Activated naive CD4-positive, alpha-beta T cell treated with anti-CD3 and anti-CD28 coated beads, Interleukin-2, amount 10 ng/mL, durations not matched to agents 7 days and 5 days (primary cell): ENCODE measurements at regions not wholly inside any gene's neighbourhood (a gene's known extent, or its start where the extent isn't known, plus 50 kb on each side); places are given as distances from the start of the nearest gene placed in this dataset.

Experiments used
- CTCF ChIA-PET: fragments of 350-600 bp; sonication (Branson Sonifier 250); formaldehyde crosslinking; loops from one replicate; lab custom pipeline; 2021; ENCODE audit warnings: antibody characterized with exemption; lab: Charles Lee
- DNase-seq: peaks from one replicate; pipeline ENCODE4 v3.0.0-alpha.2; 2020
- H3K27ac Mint-ChIP-seq: one replicate; pipeline ENCODE4 v1.8.0; 2021; ENCODE audit warnings: mild to moderate bottlenecking, moderate library complexity, mixed read lengths
- H3K27me3 Mint-ChIP-seq: one replicate; pipeline ENCODE4 v1.8.0; 2021; ENCODE audit warnings: mild to moderate bottlenecking, mixed read lengths
- H3K36me3 Mint-ChIP-seq: one replicate; pipeline ENCODE4 v1.8.0; 2021; ENCODE audit warnings: mixed read lengths
- H3K4me1 Mint-ChIP-seq: one replicate; pipeline ENCODE4 v1.8.0; 2021; ENCODE audit warnings: mixed read lengths
- H3K4me3 Mint-ChIP-seq: one replicate; pipeline ENCODE4 v1.8.0; 2021; ENCODE audit warnings: mild to moderate bottlenecking, moderate library complexity, mixed read lengths
- H3K9me3 Mint-ChIP-seq: one replicate; pipeline ENCODE4 v1.8.0; 2021; ENCODE audit warnings: mixed read lengths

DNA sequence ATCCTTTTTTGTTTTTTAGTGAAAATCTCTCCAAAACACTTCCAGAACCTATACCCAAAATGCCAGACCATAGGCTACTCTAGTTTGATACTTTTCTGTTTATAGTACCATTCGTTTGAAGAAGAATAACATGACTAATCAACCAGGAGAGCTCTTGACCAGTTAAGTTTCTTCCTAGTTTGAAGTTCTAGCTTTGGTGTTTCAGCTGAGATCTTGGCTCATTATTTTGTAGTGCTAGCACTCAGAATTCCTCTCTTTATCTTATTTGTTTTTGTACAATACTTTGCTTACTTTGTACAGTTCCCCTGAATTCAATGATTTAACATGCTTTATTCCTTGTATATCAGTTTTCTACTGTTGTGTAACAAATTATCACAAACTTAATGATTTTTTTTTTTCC lies 911.6 kb downstream of the EFNA5 start:
- Mint-ChIP-seq H3K36me3 (no peaks in the 10 kb centered on the region), H3K4me3 (no peak overlapping the region), H3K27me3 (no peaks in the 10 kb centered on the region), H3K27ac (no peak overlapping the region), H3K9me3 (peaks cover 7% of the 10 kb centered on the region), H3K4me1 (no peaks in the 10 kb centered on the region)
- no peak for DNase-seq
- CTCF ChIA-PET: no interaction called here

DNA sequence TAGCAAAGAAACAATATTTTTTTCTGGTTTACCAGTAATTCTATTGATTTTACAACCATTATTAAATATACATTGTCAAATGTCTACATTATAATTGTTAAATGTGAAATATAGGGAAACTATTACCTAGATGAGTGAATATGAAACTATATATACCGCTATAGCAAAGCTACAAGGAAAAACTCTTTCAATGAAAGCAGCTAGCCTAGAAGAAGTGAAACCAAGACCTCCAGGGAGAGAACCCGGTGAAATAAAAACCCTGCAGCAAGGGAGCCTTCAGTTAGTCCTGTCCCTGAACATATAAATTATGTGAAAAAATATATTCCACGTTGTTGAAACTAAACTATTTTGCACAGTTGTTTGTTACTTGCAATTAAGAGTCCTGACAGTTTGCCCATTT lies 913.1 kb downstream of the EFNA5 start:
- peaks cover 7% of the 10 kb centered on the region for H3K9me3 Mint-ChIP-seq
- H3K27ac Mint-ChIP-seq: no peak overlapping the region
- no peak for DNase-seq
- H3K4me3 Mint-ChIP-seq: no peak overlapping the region
- CTCF ChIA-PET: no interaction called here
- no peaks in the 10 kb centered on the region for H3K36me3 Mint-ChIP-seq
- H3K27me3 Mint-ChIP-seq: no peaks in the 10 kb centered on the region
- H3K4me1 Mint-ChIP-seq: no peaks in the 10 kb centered on the region

DNA sequence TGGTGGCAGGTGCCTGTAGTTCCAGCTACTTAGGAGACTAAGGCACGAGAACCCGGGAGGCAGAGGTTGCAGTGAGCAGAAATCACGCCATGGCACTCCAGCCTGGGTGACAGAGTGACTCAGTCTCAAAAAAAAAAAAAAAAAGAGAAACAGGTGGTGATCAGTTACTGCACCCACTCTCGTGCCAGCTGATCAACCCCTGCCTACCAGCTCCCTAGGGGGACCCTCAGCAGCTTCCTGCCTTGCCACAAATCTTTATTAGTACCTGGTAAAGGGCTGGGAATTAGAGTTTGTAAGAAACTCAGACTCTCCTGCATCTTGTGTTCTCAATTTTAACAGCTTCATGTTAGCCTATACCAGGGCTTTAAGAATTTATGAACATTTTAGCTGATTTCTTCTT lies 914.9 kb downstream of the EFNA5 start:
- Mint-ChIP-seq H3K27me3 (no peaks in the 10 kb centered on the region), H3K36me3 (no peaks in the 10 kb centered on the region), H3K4me3 (no peak overlapping the region), H3K9me3 (peaks cover 2% of the 10 kb centered on the region), H3K4me1 (no peaks in the 10 kb centered on the region), H3K27ac (no peak overlapping the region)
- CTCF ChIA-PET: no interaction called here
- DNase-seq: no peak

DNA sequence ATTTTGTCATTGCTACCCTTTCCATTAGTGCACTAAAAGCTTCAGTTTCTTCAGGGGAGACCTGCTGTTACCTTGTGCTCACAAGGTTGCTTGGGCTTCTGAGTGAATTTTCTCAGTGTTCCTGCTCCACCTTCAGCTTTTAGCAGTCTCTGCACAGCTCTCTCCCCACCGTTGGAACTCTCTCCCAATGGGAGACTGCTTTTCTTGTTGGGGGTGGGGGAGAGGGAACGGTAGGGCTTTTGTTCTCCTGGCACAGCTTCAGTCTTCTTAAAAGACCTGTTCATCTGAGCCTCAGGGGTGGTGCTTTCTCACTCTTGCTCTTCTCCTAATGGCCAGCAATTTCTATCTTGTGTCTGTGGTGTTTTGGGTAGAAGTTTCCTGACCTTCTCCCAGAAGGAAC lies 915.7 kb downstream of the EFNA5 start:
- H3K27ac Mint-ChIP-seq: no peak overlapping the region
- DNase-seq: no peak
- H3K4me3 Mint-ChIP-seq: no peak overlapping the region
- CTCF ChIA-PET: no interaction called here
- H3K36me3 Mint-ChIP-seq: no peaks in the 10 kb centered on the region
- H3K4me1 Mint-ChIP-seq: no peaks in the 10 kb centered on the region
- H3K9me3 Mint-ChIP-seq: peaks cover 2% of the 10 kb centered on the region
- no peaks in the 10 kb centered on the region for H3K27me3 Mint-ChIP-seq

DNA sequence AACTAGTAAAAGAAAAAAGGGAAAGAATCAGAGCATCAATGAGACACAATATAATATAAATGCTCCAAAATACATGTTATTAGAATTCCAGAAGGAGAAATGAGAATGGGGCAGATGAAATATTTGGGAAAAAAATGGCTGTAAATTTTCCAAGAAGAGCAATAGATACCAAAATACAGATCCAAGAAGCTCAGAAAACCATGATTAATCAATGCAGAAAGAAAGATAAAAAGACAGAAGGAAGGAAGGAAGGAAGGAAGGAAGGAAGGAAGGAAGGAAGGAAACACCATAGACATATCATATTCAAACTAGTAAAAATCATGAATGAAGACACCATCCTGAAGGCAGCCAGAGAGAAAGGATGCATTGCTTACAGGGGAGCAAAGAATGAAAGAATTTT lies 920.9 kb downstream of the EFNA5 start:
- H3K4me1 Mint-ChIP-seq: no peaks in the 10 kb centered on the region
- H3K27me3 Mint-ChIP-seq: no peaks in the 10 kb centered on the region
- no peaks in the 10 kb centered on the region for H3K9me3 Mint-ChIP-seq
- no peaks in the 10 kb centered on the region for H3K36me3 Mint-ChIP-seq
- no peak overlapping the region for H3K27ac Mint-ChIP-seq
- no peak overlapping the region for H3K4me3 Mint-ChIP-seq
- no peak for DNase-seq
- CTCF ChIA-PET: no interaction called here

DNA sequence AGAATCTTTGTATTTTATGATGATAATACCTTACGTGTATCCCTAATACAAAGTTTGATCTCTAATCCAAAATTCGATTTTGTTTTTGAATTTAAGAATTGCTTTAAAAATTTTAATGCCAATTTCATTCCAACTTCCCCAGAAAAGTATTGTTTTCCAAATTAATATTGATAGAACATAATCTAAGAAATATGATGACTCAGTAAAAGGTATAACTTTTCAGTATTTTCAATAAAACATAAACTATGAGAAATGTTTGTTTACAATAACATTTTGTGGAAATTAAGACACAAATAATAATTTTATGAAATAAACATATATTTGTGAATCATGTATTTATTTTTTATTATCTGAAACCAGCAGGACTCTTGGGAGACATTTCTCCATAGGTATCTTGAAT lies 931.6 kb downstream of the EFNA5 start:
- Mint-ChIP-seq H3K4me3 (no peak overlapping the region), H3K27ac (no peak overlapping the region), H3K36me3 (no peaks in the 10 kb centered on the region), H3K27me3 (no peaks in the 10 kb centered on the region), H3K9me3 (peaks cover 11% of the 10 kb centered on the region), H3K4me1 (no peaks in the 10 kb centered on the region)
- DNase-seq: no peak
- CTCF ChIA-PET: no interaction called here

DNA sequence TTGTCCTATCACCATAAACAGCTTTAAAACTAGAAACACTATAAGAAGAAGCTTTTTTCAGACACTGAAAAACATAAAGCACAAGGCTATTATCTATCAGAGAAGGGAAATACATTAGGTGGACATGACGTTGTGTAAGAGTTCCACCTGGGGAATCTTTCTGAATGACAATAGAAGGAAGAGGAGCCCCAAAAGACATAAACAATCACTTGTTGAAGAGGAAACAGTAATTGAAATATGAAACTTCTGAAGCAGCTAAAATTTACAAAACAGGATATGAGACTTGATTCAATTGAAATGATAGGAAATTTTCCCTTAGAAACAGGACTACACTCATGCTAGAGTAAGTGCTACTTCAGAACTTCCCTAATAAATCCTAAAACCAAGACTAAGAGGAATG lies 933.6 kb downstream of the EFNA5 start:
- Mint-ChIP-seq H3K4me1 (no peaks in the 10 kb centered on the region), H3K27ac (no peak overlapping the region), H3K36me3 (no peaks in the 10 kb centered on the region), H3K27me3 (no peaks in the 10 kb centered on the region), H3K9me3 (peaks cover 25% of the 10 kb centered on the region), H3K4me3 (no peak overlapping the region)
- CTCF ChIA-PET: no interaction called here
- DNase-seq: no peak

DNA sequence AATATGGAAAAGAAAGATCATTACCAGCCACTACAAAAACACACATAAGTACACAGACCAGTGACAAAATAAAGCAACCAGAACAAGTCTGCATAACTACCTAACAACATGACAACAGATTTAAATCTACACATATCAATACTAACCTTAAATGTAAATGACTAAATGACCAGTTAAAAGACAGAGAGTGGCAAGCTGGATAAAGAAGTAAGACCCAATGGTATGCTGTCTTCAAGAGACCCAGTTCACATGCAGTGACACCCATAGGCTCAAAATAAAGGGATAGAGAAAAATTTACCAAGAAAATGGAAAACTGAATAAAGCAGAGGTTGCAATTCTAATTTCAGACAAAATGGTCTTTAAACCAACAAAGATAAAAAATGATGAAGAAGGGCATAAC lies 938.1 kb downstream of the EFNA5 start:
- Mint-ChIP-seq H3K27ac (no peak overlapping the region), H3K36me3 (no peaks in the 10 kb centered on the region), H3K9me3 (peaks cover 34% of the 10 kb centered on the region), H3K4me1 (no peaks in the 10 kb centered on the region), H3K4me3 (no peak overlapping the region), H3K27me3 (no peaks in the 10 kb centered on the region)
- no peak for DNase-seq
- CTCF ChIA-PET: no interaction called here

DNA sequence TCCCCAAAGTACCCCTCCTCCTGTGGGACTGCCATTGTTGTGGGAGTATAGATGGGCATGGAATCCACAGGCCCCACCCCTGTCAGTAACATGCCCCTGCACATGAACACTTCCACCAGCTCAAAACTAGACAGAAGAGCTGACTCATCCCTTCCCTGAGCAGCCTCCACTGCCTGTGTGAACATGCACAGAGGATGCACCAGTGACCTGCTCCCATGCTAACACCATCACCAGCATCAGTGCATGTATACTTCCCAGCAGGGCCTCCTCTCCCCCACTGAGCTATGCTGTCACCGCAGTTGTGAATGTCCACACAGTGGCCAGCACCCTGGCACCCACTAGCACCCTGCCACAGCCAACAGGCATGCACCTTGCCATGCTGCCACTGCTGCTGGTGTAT lies 939.8 kb downstream of the EFNA5 start:
- Mint-ChIP-seq H3K9me3 (peaks cover 32% of the 10 kb centered on the region), H3K27me3 (no peaks in the 10 kb centered on the region), H3K27ac (no peak overlapping the region), H3K4me3 (no peak overlapping the region), H3K36me3 (no peaks in the 10 kb centered on the region), H3K4me1 (no peaks in the 10 kb centered on the region)
- CTCF ChIA-PET: no interaction called here
- no peak for DNase-seq

DNA sequence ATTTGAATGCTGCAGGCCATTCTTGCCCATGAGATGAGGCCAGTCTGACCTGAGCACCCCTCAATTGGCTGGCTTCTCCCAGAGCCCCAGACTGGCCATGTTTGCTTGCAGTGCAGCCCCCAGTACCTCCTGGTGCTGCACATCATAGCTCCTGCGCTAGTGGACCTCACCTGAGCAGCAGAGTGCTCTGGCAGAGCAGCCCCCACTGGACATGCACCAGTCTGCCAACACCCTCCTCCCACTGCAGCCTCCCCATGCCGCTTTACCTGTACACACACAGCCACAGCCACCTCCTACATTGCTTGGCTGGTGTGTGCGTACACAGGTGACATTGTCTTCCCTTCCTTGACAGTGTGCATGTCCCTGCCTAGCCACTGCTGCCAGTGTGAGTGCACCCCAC lies 940.2 kb downstream of the EFNA5 start:
- Mint-ChIP-seq H3K9me3 (peaks cover 32% of the 10 kb centered on the region), H3K36me3 (no peaks in the 10 kb centered on the region), H3K4me1 (no peaks in the 10 kb centered on the region), H3K27me3 (no peaks in the 10 kb centered on the region), H3K27ac (no peak overlapping the region), H3K4me3 (no peak overlapping the region)
- CTCF ChIA-PET: no interaction called here
- no peak for DNase-seq

DNA sequence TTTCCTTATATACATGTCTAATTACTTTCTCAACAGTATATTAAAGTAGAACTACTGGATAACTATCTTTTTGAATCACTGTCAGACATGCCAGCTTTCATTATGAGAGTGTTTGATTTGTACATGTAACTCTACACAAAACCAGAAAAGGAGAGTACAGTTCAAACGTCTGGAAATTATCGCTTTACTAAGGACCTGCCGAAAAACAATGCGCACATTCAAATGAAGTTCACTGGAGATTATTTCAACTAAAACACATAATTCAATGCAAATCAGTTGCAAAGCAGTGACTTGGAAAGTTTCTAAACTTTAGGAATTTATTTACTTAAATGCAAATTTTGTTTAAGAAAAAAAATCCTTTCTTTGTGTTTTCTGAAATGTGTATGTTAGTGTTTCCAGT lies 942.5 kb downstream of the EFNA5 start:
- H3K4me3 Mint-ChIP-seq: no peak overlapping the region
- no peak for DNase-seq
- peaks cover 19% of the 10 kb centered on the region for H3K9me3 Mint-ChIP-seq
- CTCF ChIA-PET: no interaction called here
- H3K27ac Mint-ChIP-seq: no peak overlapping the region
- no peaks in the 10 kb centered on the region for H3K36me3 Mint-ChIP-seq
- H3K27me3 Mint-ChIP-seq: no peaks in the 10 kb centered on the region
- H3K4me1 Mint-ChIP-seq: no peaks in the 10 kb centered on the region

DNA sequence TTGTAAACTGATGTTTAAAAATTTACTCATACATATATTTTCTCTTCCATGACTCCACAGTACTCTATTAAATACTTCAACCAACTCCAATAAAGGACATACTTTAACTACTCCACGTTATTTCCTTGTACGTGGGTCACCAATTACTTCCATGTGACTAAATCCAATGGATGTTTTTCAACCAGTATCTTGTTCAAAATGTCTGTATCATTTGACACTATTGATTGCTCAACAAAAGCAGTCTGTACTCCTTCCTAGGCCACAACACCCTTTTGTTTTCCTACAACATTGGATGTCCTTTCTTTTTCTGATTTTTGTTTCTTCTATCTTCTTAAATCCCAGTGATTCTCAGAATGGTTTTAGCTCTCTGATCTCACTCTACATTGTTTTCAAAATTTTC lies 943.7 kb downstream of the EFNA5 start:
- CTCF ChIA-PET: no interaction called here
- Mint-ChIP-seq H3K4me3 (no peak overlapping the region), H3K27ac (no peak overlapping the region), H3K27me3 (no peaks in the 10 kb centered on the region), H3K4me1 (no peaks in the 10 kb centered on the region), H3K36me3 (no peaks in the 10 kb centered on the region), H3K9me3 (peaks cover 9% of the 10 kb centered on the region)
- DNase-seq: no peak

DNA sequence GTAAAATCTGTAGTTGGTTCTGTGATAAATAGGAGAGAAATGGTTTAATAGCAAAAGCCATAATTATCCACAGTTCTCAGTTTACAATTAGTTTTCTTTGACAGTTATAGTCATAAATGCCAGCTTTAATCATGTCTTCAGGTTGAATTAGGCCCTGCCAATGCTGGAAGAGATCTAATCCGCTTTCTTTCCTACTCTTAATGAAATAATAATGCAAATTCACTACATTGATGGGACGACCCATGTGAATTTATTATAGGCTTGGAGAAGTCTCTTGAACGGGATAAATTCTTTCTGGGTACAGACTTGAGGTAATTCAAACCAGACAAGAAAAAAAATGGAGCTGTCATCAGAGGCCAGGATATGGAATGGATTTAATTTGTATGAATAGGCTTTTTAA lies 950.4 kb downstream of the EFNA5 start:
- CTCF ChIA-PET: no interaction called here
- no peak overlapping the region for H3K27ac Mint-ChIP-seq
- peaks cover 6% of the 10 kb centered on the region for H3K9me3 Mint-ChIP-seq
- no peaks in the 10 kb centered on the region for H3K36me3 Mint-ChIP-seq
- no peak for DNase-seq
- no peaks in the 10 kb centered on the region for H3K4me1 Mint-ChIP-seq
- H3K4me3 Mint-ChIP-seq: no peak overlapping the region
- H3K27me3 Mint-ChIP-seq: no peaks in the 10 kb centered on the region

DNA sequence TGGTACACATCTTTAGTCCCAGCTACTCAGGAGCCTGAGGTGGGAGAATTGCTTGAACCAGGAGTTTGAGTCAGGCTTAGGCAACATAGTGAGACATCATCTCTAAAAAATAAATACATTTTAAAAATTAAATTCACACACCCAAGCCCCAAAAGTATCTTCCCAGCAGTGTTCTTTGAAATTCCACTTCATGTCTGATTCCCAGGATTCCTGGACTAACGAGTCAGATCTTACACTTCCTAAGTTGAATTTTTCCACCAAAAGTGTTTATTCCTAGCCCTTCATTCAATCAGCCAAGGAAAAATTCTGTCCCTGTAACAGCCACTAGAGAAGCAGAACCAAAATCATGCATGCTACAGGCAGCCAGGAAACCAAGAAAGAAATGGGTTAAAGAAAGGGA lies 970.9 kb downstream of the EFNA5 start:
- CTCF ChIA-PET: no interaction called here
- no peak for DNase-seq
- H3K4me3 Mint-ChIP-seq: no peak overlapping the region
- peaks cover 9% of the 10 kb centered on the region for H3K9me3 Mint-ChIP-seq
- H3K27me3 Mint-ChIP-seq: no peaks in the 10 kb centered on the region
- no peaks in the 10 kb centered on the region for H3K4me1 Mint-ChIP-seq
- H3K36me3 Mint-ChIP-seq: no peaks in the 10 kb centered on the region
- no peak overlapping the region for H3K27ac Mint-ChIP-seq

DNA sequence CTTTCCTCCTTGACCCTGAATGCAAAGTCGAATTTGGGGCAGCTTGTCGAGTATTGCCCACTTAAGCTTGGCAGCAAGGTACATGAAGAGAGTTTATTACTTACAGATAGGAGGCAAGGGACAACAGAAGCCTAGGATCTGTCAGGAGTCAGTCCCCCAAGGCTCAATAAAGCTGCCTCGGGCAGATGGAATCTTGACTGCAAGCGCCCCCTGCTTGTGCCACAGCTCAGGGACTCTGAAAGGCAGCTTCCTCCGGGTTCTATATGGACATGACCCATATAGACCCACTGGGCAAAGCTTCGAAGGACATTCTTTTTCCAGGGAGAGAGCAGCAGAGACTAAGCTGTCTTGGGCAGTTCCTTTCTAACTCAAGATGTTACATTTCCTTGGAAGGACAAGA lies 971.5 kb downstream of the EFNA5 start:
- CTCF ChIA-PET: no interaction called here
- peaks cover 9% of the 10 kb centered on the region for H3K9me3 Mint-ChIP-seq
- no peak for DNase-seq
- H3K4me3 Mint-ChIP-seq: no peak overlapping the region
- no peaks in the 10 kb centered on the region for H3K4me1 Mint-ChIP-seq
- no peaks in the 10 kb centered on the region for H3K27me3 Mint-ChIP-seq
- no peak overlapping the region for H3K27ac Mint-ChIP-seq
- no peaks in the 10 kb centered on the region for H3K36me3 Mint-ChIP-seq

DNA sequence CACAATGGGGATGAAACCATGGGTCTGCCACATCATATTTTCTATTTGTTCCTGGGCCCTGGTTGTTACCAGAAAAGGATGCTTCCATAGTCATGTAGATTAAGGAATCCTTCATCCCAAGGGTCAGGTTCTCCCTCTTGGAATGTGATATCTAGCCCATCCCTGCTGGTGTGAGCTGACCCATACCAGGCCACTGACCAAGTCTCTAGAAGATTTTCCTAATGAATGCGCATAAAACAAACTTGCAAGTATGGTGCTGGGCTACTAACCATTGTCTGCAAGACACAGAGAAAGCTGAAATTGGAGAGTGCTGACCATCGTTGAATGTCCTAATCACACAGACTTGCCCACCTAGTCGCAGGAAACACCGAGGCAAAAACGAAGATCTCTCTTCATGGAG lies 972.6 kb downstream of the EFNA5 start:
- H3K27me3 Mint-ChIP-seq: no peaks in the 10 kb centered on the region
- CTCF ChIA-PET: no interaction called here
- no peak overlapping the region for H3K4me3 Mint-ChIP-seq
- no peak overlapping the region for H3K27ac Mint-ChIP-seq
- H3K36me3 Mint-ChIP-seq: no peaks in the 10 kb centered on the region
- no peaks in the 10 kb centered on the region for H3K4me1 Mint-ChIP-seq
- DNase-seq: no peak
- peaks cover 6% of the 10 kb centered on the region for H3K9me3 Mint-ChIP-seq
